Retinal pigment epithelial cell (primary cell): ENCODE measurements at regions not wholly inside any gene's neighbourhood (a gene's known extent, or its start where the extent isn't known, plus 50 kb on each side); places are given as distances from the start of the nearest gene placed in this dataset.

Experiments
- DNase-seq: peaks from one replicate; pipeline ENCODE4 v3.0.0-alpha.2; 2010; ENCODE audit warnings: low read depth
- H3K4me3 ChIP-seq: 2 replicates; pipeline ENCODE4 v1.5.1; 2011; ENCODE audit warnings: mild to moderate bottlenecking, low read length, control low read depth, moderate library complexity
- CTCF ChIP-seq: conservative IDR thresholded peaks from 2 replicates; pipeline ENCODE4 v1.5.1; 2011; ENCODE audit warnings: low read depth, low read length, control low read depth, inconsistent platforms

DNA sequence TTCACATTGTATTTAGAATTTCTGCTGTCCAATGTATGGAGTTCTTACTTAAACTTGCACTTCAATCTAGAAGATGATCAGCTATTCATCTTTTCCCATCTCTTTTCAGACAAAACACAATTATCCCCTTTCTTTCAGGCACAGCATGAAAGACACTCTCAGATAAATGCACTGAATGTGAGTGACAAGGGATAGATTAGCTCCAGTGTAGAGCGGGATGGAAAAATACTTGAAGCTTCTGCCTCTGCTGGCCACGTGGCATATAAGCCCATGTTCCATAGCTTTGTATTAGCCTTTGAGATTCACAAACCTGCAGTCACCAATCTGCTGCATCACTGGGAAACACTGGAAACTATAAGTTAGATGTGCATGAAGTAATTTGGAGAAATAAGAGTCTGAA, 162.2 kb upstream of the FAM3C start:
- no peak overlapping the region for H3K4me3 ChIP-seq
- no peak for TF ChIP-seq CTCF
- no peak for DNase-seq

- no peak for TF ChIP-seq CTCF
- no peak for DNase-seq
- no peak overlapping the region for H3K4me3 ChIP-seq
These were observed 161.2 kb upstream of the FAM3C start for GRCh38 chr7:121557034-121557892.

GRCh38 chr7:121555558-121555957, 159.4 kb upstream of the FAM3C start:
- TF ChIP-seq CTCF: no peak
- DNase-seq: no peak
- no peak overlapping the region for H3K4me3 ChIP-seq

DNA sequence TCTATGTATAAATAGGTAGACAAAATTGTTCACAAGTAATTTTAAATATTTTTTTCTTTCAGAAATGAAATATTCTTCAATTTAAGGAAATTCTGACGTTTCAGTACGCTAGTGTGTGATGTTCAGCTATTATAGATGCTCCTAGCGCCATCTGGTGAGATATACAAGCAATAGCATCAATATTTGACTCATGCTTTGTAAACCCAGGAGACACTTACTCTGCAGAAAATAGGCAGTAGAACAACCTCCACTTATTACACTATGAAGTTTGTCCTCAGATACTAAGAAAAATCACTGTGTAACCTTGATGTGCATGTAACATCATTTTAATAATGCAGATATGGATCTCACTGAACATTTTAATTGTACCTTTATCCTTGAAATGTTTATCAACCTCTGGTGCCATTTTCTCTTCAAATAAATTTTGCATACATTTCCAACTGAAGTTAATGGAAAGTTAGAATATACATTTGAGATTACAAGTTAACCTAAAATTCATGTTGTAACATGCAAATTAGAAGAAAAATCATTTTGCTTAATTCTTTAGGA, 151.5 kb upstream of the FAM3C start:
- H3K4me3 ChIP-seq: no peak overlapping the region
- peak; percentile 72 for TF ChIP-seq CTCF
- no peak for DNase-seq

- no peak overlapping the region for H3K4me3 ChIP-seq
- TF ChIP-seq CTCF: no peak
- DNase-seq: no peak
These were observed 150.8 kb upstream of the FAM3C start for GRCh38 chr7:121546632-121547543.

GRCh38 chr7:121545418-121545817, 149.3 kb upstream of the FAM3C start:
- no peak for TF ChIP-seq CTCF
- no peak overlapping the region for H3K4me3 ChIP-seq
- DNase-seq: no peak
